HG03432 (cell line): ENCODE measurements at regions not wholly inside any gene's neighbourhood (a gene's known extent, or its start where the extent isn't known, plus 50 kb on each side); places are given as distances from the start of the nearest gene placed in this dataset.
"Not testable (repeated sequence)": the region's sequence is repeated elsewhere in the genome, so short reads cannot be mapped to it uniquely, and the experiment has no call there.

Experiments
- ATAC-seq: cut with Tn5 transposase; IDR thresholded peaks from one replicate; pipeline ENCODE4 v1.9.1; 2021; ENCODE audit warnings: mild to moderate bottlenecking, moderate library complexity; ENCODE audit not compliant: unreplicated experiment

- ATAC-seq, result no peak
Observed at GRCh38 chr7:113320419-113320818, 202.1 kb upstream of the SMIM30 start.

DNA sequence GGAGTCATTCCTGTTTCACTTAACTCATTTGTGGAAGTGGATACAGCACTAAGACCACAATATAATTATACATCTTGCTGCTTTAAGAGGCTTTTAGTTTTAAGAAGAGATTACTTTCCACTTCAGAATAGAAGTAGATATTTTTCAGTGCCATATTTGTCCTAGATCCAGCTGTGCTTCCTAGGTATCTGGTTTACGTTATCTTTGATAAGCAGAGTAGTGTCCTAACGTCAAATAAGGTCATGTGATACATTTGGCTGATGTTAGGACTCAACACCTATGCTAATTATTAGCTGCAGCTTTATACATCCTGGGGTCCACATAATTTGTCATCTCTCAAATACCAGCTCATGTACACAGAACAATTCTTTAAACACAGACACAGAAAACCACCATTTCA, 196.2 kb upstream of the SMIM30 start:
- ATAC-seq, result no peak

- ATAC-seq, result no peak
Observed at GRCh38 chr7:113308399-113308798, 190.0 kb upstream of the SMIM30 start.

GRCh38 chr7:113307147-113307546, 188.8 kb upstream of the SMIM30 start:
- ATAC-seq, result no peak

- no peak for ATAC-seq
Observed at GRCh38 chr7:113306302-113306701, 187.9 kb upstream of the SMIM30 start.

DNA sequence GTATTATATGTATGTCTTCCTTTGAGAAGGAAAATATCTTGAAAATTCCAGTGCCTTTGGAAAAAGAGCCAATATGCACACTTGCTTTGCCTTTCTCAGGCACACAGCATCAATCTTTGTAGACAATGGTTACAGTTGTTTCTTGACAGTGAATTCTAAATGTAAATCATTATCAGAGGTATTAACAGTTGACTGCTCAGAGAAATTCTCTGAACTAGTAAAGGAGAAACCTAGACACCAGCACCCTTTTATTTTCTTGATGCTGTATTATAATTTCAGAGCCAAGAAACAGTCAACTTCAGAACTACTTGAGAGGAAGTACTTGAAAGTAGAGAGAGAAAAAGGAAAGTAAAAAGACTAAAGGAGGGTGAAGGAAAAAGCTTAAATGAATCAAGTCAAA, 185.8 kb upstream of the SMIM30 start:
- ATAC-seq, result no peak

DNA sequence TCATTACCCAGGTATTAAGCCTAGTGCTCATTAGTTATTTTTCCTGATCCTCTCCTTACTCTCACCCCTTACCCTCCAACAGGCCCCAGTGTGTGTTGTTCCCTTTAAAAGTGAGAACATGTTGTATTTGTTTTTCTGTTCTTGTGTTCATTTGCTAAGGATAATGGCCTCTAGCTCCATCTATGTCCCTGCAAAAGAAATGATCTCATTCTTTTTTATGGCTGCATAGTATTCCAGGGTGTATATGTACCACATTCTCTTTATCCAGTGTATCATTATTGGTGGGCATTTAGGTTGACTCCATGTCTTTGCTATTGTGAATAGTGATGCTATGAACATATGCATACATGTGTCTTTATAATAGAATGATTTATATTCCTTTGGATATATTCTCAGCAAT, 185.0 kb upstream of the SMIM30 start:
- not testable (repeated sequence) for ATAC-seq

DNA sequence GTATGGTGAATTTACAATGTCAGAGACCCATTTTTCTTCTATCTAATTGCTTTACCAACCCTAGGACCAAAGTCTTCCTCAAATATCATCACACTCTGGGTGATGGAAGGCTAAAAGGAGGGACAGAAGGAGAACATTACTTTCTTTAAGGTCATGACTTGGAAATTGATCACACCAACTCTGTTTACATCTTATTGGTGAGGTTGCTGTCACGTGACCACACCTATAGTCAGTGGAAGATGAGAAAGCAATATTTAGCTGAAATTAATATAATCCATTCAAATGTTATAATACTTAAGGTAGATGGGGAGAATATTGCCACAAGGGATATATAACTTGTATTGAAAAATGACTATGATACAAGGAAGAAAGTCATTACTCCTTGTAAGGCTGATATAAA, 183.6 kb upstream of the SMIM30 start:
- ATAC-seq, result no peak

GRCh38 chr7:113301141-113301540, 182.8 kb upstream of the SMIM30 start:
- no peak for ATAC-seq

DNA sequence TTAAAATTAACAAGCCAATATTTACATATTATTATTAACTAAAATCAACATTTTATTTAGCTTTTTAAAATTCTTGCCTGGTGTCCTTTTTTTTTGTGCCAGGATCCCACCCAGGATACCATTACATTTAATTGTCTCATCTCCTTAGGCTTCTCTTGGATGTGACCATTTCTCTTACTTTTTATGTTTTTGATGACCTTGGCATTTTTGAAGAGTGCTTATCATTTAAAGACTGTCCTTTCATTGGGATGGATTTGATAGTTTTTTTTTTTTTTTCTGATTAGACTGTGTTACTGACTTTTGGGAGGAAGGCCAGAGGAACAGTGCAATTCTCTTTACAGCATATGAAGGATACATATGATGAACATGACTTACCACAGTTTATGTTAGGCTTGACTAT, 181.4 kb upstream of the SMIM30 start:
- ATAC-seq, result no peak

DNA sequence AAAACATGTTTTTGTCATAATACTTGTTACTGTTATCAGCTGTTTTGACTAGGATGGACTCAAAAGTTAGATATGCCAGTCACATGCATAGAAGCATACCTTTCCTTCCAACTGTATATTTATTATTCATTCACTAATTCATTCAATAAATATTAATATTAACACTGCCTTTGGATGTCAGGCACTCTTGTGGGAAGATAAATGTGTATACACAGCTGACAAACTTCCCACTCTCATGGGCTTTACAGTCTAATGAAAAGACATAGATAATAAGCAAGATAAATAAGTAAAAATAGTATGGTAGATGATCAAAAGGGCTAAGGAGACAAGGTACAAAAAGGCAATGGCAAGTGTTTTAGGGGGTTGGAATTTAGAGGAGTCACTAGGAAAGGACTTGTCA, 180.1 kb upstream of the SMIM30 start:
- no peak for ATAC-seq

DNA sequence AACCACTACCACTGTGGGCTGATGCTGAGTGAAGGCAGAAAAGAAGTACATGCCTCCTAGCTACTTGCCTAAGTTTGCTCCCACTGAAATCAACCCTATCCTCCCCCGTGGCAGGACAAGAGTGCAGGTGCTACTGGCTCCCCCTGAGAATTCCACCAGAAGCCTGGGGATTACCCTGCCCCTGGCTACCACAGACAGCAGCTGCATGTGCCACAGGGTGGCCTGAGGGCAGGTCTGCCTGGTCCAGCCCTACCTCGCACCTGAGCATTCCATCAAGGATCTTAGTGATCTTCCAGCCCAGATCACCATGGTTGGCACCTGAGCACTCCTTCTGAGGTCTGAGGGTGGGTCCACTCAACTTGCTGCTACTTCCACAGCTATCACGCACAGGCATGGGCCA, 176.4 kb upstream of the SMIM30 start:
- no peak for ATAC-seq

GRCh38 chr7:113292105-113292504, 173.8 kb upstream of the SMIM30 start:
- no peak for ATAC-seq

- no peak for ATAC-seq
Observed at GRCh38 chr7:113291058-113291457, 172.7 kb upstream of the SMIM30 start.

DNA sequence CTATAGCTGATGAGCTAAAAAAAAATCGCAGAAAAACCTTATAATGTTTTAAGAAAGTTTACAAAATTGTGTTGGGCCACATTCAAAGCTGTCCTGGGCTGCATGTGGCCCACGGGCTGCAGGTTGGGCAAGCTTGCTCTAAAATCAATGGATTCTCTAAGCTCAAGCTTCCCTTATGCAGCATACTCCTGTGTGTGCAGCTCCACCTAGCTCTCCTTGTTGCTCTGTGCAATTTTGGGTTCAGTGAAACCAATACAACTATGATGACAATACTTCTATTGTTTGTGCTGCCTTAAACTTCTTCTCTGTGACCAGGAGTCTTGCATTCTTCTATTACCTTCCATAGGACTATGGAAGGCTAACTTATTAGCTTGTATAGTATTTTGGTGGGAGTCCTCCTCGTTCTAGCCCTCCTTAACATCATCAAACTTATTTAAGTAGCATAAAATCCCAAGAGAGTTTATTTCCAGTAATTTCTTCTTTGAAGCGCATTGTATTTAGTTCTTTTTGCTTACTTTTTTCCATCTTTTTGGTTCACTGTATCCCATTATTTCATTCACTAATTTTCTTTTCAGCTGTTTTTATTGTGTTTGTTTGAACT, 170.9 kb upstream of the SMIM30 start:
- ATAC-seq, result peak; percentile 80

DNA sequence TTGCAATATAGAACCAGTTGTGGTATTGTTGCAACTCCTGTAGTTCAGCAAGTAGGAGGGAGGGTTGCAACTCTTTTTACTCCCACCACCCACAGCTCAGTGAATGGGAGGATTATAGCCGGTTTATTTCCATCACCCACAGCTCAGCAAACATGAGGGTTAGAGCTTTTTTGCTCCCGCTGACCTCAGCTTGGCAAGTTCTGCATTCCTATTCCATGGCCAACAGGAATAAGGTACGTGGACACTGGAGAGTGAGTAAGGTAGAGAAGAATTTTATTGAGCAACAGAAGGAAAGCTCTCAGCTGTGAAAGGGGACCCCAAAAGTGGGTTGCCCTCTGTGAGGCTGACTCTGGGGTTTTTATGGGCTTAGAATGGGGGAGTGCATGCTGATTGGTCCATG, 167.1 kb upstream of the SMIM30 start:
- no peak for ATAC-seq

- no peak for ATAC-seq
Observed at GRCh38 chr7:113283861-113284260, 165.5 kb upstream of the SMIM30 start.

GRCh38 chr7:113282875-113283274, 164.5 kb upstream of the SMIM30 start:
- no peak for ATAC-seq

DNA sequence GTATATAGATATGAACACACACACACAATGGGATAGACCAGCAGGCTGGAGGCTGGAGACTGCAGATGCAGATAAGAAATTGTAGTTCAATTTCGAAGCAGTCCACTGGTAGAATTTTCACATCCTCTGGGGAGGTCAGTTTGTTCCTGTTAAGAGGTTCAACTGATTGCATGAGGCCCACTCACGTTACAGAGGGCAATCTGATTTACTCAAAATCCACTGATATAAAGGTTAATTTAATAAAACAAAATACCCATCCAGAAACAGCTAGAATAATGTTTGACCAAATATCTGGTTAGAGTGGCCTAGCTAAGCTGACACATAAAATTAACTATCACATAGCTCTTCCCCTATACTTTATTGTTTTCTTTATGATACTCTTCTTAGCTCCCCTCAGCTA, 162.9 kb upstream of the SMIM30 start:
- ATAC-seq, result no peak

- no peak for ATAC-seq
Observed at GRCh38 chr7:113279256-113279655, 160.9 kb upstream of the SMIM30 start.

DNA sequence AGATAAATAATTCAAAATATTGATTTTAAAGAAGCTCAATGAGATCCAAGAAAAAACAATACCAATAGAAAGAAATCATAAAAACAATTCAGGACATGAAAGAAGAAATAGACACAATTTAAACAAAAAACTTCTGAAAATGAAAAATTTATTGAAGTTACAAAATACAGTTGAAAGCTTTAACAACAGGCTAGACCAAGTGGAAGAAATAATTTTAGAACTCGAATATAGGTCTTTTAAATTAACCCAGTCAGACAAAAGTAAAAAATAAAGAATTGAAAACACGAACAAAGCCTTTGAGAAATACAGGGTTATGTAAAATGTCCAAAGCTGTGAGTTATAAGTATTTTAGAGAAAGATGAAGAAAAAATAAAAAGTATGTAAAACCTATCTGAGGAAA, 152.4 kb upstream of the SMIM30 start:
- no peak for ATAC-seq

DNA sequence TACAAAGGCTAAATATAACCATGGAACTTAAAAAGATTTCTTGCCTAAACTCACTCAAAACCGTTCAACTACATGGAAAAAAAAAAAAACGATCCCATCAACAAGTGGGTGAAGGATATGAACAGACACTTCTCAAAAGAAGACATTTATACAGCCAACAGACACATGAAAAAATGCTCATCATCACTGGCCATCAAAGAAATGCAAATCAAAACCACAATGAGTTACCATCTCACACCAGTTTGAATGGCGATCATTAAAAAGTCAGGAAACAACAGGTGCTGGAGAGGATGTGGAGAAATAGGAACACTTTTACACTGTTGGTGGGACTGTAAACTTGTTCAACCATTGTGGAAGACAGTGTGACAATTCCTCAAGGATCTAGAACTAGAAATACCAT, 151.2 kb upstream of the SMIM30 start:
- not testable (repeated sequence) for ATAC-seq

DNA sequence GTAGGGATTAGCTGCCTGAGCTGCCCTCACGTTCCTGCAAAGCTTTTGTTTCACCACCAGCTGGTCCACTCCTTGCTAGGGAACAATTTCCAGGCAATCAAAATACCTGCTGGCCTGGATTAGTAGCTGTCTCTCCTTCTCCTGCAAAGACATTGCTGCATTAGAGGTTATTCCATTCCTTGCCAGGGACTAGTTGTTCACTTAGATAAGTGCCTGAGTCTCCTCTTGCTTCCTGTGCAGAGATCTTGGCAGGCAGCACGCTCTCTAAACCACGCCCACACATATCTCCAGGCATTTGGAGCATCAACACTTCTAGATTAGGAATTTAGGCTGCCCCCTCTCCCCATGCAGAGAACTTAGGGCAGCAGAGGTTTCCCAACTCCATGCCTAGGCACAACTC, 150.4 kb upstream of the SMIM30 start:
- ATAC-seq, result no peak

GRCh38 chr7:113267885-113268284, 149.5 kb upstream of the SMIM30 start:
- no peak for ATAC-seq
